SK-N-DZ (cell line): ENCODE measurements at regions not wholly inside any gene's neighbourhood (a gene's known extent, or its start where the extent isn't known, plus 50 kb on each side); places are given as distances from the start of the nearest gene placed in this dataset.
"Not testable (repeated sequence)": the region's sequence is repeated elsewhere in the genome, so short reads cannot be mapped to it uniquely, and the experiment has no call there.

Experiments
- DNase-seq: peaks from one replicate; pipeline ENCODE4 v3.0.0-alpha.2; 2015; ENCODE audit warnings: low spot score

GRCh38 chr12:33514893-33515292 is 75.3 kb upstream of the SYT10 start:
- no peak for DNase-seq

- no peak for DNase-seq
Measured at GRCh38 chr12:33519566-33519965, 79.9 kb upstream of the SYT10 start.

GRCh38 chr12:33520505-33521302 is 81.1 kb upstream of the SYT10 start:
- peak; percentile 54 for DNase-seq

DNA sequence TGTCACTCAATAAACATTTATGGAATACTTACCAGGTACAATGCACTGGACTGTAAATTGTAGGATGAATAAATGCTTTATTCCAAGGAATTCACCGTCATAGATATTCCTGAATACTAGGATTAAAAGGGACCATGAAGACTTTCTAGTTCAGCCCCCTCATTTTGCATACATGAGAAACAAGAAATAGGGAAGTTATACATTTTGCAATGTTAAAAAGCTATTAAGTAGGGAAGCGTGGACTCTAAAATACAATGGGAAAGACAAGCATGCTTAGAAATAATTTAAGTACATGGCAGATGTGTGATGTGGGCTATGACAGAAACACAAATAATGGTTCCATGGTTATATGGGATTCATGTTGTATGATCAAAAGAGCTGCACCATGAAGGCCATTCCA is 89.4 kb upstream of the SYT10 start:
- no peak for DNase-seq

DNA sequence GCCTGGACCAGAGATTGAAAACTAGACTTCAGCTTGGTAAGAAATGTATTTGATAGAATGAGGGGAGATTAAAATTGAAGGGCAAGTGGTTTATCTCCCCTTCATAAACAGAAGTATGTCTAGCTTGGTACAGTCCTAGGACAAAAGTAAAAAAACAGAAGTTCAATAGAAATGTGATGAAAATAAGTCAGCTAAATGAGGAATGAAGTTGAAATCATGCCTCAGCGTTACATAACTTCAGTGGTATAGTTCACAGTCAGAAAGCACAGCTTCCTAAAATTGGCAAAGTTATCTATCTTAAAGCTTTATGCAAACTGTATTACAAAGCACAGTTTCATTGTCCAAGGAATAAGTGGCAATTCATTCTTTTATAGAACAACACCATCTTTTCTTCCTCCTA is 90.2 kb upstream of the SYT10 start:
- DNase-seq: no peak

DNA sequence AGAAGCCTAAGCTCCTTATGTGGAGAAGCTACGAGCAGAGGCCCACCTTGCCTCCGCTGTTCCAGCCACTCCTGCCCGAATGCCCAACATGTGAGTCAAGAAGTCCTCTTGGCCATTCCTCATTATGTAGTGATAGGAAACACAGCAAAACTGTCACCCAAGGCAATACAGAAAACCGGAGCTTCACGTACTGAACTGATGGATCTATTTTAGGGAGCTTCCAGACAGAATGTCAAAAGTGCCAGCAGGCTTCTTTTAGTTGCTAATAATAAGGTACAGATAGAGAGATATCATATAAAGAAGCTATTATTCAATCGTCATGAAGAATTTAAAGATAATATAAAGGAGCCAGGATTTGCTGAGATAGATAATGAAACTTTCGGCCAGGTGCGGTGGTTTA is 91.6 kb upstream of the SYT10 start:
- no peak for DNase-seq

DNA sequence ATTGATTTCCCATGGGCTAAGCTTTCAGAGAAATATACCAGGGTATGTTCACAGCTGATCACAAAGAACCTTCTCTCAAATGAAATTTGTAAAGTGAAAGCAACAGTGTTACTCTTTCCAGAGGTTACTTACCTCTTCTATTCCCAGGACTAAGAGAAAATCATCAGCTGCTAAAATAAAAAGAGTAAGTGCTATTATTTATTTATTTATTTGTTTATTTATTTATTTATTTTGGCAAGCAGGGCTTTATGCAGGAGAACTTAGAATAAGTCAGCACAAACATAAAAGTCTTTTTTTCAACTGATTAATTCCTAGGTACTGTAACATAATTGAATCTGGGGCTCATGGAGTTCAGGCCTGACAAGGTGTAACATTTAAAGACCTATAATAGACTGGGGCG is 93.9 kb upstream of the SYT10 start:
- no peak for DNase-seq

- DNase-seq: no peak
Measured at GRCh38 chr12:33536431-33536830, 96.8 kb upstream of the SYT10 start.

GRCh38 chr12:33546004-33546403 is 106.4 kb upstream of the SYT10 start:
- DNase-seq: no peak

- DNase-seq: no peak
Measured at GRCh38 chr12:33547084-33547483, 107.5 kb upstream of the SYT10 start.

DNA sequence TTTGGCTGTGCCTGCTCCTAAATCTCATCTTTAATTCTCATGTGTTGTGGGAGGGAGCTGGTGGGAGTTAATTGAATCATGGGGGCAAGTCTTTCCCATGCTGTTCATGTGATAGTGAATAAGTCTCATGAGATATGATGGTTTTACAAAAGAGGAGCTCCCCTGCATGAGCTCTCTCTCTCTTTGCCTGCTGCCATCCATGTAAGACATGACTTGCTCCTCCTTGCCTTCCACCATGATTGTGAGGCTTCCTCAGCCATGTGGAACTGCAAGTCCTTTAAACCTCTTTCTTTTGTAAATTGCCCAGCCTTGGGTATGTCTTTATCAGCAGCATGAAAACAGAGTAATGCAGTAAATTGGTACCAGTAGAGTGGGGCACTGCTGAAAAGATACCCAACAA is 110.6 kb upstream of the SYT10 start:
- DNase-seq: not testable (repeated sequence)

DNA sequence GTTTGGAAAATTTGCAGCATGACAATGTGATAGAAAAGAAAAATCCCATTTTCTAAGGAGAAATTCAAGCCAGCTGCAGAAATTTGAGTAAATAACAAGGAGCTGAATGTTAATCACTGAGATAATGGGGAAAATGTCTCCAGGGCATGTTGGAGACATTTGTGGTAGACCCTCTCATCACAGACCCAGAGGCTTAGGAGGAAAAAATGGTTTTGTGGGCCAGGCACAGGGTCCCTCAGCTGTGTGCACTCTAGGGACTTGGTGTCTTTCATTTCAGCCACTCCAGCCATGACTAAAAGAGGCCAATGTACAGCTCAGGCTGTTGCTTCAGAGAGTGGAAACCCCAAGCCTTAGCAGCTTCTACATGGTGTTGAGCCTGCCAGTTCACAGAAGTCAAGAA is 111.4 kb upstream of the SYT10 start:
- DNase-seq: no peak

GRCh38 chr12:33555128-33555527 is 115.5 kb upstream of the SYT10 start:
- no peak for DNase-seq

- DNase-seq: no peak
Measured at GRCh38 chr12:33560653-33561208, 121.1 kb upstream of the SYT10 start.

- no peak for DNase-seq
Measured at GRCh38 chr12:33562401-33562800, 122.8 kb upstream of the SYT10 start.

DNA sequence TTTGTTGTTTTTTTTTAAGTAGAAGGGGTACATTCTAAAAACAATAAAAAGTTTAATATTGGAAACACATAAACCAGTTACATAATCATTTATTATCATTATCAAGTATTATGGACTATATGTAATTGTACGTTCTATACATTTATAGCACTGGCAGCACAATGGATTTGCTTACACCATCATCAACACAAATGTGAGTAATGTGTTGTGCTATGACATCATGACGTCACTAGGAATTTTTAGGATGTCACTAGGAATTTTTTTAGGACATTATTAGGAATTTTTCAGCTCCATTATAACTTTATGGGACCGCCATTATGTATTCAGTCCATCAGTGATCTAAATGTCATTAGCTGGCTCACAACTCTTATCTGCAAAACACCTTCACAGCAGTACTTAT is 126.8 kb upstream of the SYT10 start:
- no peak for DNase-seq

DNA sequence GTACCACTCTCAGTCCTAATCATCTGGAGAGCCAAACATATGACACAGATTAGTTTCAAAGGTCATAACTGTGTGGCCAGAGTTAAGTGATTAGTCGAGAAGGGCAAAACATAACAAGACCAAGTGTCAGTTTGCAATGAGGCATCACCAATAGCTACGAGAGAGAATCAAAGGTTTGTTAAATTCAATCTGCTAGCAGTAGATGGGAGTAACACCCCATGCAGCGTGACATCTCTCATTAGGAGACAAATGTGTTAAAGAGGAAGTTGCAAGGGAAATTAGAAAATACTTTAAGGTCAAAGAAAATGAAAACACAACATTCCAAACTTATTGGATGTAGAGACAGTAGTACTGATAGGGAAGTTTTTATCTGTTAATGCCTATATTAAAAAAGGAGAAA is 135.7 kb upstream of the SYT10 start:
- no peak for DNase-seq

- DNase-seq: no peak
Measured at GRCh38 chr12:33581613-33582122, 142.0 kb upstream of the SYT10 start.

DNA sequence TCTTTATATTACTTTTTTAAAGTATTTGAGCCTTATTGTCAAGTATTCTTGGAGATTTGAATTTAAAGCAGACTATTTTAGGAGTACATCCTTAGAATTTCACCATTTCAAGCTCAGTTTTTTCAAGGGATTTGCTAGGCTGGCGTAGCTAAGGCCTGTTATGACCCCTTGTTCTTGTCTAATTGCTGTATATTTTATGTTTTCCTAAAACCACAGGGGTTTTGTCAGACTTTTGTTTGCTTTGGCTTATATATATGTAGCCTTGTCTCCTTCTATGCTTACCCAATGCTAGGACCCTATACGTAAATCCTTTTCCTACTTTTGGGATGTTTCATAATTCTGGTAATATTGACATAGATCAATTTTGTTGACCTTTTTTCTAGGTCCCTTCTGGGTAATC is 147.0 kb upstream of the SYT10 start:
- no peak for DNase-seq

DNA sequence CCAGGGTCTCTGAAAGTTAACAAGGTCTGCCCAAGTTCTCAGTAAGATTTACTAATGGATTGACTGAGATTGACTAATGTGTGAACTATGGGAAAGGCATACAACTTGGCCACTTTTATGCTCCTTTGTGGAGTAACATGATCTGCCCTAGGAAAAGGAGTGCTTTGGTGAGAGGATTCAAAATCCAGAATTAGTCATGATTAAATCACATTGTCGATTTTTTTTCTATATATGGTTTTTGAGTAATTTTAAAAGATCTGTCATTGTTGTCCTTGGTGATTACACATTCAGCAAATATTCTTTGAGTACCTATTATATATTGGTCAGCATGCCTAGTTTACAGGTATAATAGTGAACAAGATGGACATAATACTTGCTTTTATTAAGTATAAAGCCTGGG is 147.7 kb upstream of the SYT10 start:
- no peak for DNase-seq

DNA sequence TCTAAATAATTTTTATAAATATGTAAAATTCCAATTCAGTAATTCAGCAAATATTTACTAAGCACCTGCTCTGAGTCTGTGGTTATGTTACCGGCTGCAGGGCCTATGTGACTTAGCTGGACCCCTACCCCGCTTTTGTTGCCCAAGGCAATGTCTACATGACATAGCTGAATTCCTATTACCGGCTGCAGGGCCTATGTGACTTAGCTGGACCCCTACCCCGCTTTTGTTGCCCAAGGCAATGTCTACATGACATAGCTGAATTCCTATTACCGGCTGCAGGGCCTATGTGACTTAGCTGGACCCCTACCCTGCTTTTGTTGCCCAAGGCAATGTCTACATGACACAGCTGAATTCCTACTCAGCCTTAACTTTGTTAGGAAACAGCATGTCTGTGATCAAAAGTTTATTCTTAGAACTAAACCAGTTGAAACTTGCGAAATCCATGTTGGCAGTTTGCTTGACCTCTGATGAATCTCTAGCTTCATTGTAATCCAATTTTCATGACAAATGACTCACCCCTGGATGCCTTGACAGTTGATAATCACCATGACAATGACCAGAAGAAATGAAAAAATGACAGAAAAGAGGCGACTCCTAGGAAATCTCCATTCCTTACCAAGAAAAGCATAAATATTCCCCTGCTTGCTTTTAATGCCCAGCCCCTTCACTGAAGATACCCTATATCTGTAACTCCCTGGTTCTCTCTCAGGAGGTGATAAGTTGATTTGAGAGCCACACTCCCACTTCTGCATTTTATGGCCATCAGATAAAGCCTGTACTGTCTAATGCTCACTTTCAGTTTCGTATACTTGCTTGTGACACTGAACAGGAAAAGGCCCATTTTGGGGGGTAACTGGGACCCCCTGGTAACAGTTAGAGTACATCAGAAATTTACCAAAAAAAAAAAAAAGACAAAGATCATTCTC is 148.4 kb upstream of the SYT10 start:
- peak; percentile 85 for DNase-seq

GRCh38 chr12:33588725-33589405 is 149.2 kb upstream of the SYT10 start:
- peak; percentile 46 for DNase-seq
